Mammary epithelial cell (primary cell): ENCODE measurements at regions not wholly inside any gene's neighbourhood (a gene's known extent, or its start where the extent isn't known, plus 50 kb on each side); places are given as distances from the start of the nearest gene placed in this dataset.

ENCODE experiments used
- CTCF ChIP-seq, 2 donors: IDR thresholded peaks in 1 of 2; conservative IDR thresholded peaks in 1 of 2; 2 replicates each; pipeline ENCODE4 v1.5.1; 2011 to 2012; ENCODE audit warnings: inconsistent platforms in 2 of 2, low read length in 2 of 2, mild to moderate bottlenecking in 2 of 2, control low read depth in 1 of 2, low read depth in 1 of 2; ENCODE audit not compliant: insufficient read depth in 1 of 2; ENCODE audit errors: extremely low read depth in 1 of 2
- EZH2 ChIP-seq: IDR thresholded peaks from 2 replicates; pipeline ENCODE4 v1.6.1; 2012; ENCODE audit warnings: low read length, inconsistent platforms, borderline replicate concordance

- TF ChIP-seq CTCF (conservative IDR thresholded peaks at IDR 0.05 in 1 of 2, IDR thresholded peaks at IDR 0.05 in 1 of 2; ENCODE audit: extremely low read depth in 1 of 2, insufficient read depth in 1 of 2, low read depth in 1 of 2, low read length in 2 of 2): no peak
- no peak for TF ChIP-seq EZH2
Measured at GRCh38 chr14:58816416-58817115, 178.8 kb downstream of the DACT1 start.
